ENCODE measurements at regions not wholly inside any gene's neighbourhood (a gene's known extent, or its start where the extent isn't known, plus 50 kb on each side); places are given as distances from the start of the nearest gene placed in this dataset.

DNA sequence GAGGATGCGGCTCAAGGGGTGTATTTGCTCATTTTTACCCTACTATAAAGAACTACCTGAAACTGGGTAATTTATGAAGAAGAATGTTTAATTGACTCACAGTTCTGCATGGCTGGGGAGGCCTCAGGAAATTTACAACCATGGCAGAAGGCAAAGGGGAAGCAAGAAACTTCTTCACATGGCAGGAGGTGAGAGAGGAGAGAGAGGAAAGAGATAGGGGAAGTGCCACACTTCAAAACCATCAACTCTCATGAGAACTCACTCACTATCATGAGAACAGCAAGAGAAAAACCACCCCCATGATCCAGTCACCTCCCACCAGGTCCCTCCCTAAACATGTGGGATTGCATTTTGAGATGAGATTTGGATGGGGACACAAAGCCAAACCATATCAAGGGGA is 192.7 kb downstream of the DIPK2A start:
- TF ChIP-seq, protein P1, sequence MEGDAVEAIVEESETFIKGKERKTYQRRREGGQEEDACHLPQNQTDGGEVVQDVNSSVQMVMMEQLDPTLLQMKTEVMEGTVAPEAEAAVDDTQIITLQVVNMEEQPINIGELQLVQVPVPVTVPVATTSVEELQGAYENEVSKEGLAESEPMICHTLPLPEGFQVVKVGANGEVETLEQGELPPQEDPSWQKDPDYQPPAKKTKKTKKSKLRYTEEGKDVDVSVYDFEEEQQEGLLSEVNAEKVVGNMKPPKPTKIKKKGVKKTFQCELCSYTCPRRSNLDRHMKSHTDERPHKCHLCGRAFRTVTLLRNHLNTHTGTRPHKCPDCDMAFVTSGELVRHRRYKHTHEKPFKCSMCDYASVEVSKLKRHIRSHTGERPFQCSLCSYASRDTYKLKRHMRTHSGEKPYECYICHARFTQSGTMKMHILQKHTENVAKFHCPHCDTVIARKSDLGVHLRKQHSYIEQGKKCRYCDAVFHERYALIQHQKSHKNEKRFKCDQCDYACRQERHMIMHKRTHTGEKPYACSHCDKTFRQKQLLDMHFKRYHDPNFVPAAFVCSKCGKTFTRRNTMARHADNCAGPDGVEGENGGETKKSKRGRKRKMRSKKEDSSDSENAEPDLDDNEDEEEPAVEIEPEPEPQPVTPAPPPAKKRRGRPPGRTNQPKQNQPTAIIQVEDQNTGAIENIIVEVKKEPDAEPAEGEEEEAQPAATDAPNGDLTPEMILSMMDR (conservative IDR thresholded peaks at IDR 0.05 in 1 of 2, IDR thresholded peaks at IDR 0.05 in 1 of 2; ENCODE audit: low read depth in 1 of 2, low read length in 2 of 2), result no peak
- no peak for TF ChIP-seq EZH2 (IDR thresholded peaks at IDR 0.05; ENCODE audit: low read length, missing control alignments)
